Islet of Langerhans (tissue), 1 donor: ENCODE measurements at regions not wholly inside any gene's neighbourhood (a gene's known extent, or its start where the extent isn't known, plus 50 kb on each side); places are given as distances from the start of the nearest gene placed in this dataset.
"Not testable (repeated sequence)": the region's sequence is repeated elsewhere in the genome, so short reads cannot be mapped to it uniquely, and the experiment has no call there.

ENCODE experiments used
- FAIRE-seq: peaks from one replicate; lab custom pipeline; 2011; peaks lifted over from hg19 to GRCh38; lab: Jason Lieb, UNC

DNA sequence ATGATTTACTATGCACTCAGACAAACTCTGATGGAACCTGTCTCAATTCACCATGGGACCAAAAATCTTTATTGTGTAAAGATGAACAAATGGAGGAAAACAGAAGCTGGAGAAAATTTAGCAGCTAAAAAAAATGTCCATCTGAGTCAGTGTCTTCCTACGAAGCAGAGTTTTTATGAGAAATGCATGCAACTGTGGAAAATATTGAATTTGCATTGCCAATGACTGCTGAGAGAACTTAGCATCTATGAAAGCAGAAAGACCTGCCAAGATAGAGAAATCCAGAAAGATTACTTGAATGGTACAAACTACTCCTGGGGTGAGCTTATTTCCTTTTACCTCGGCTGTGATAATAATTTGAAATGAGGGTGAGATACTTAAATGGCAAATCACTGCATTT lies 289.7 kb upstream of the GCFC2 start:
- FAIRE-seq, result no peak

DNA sequence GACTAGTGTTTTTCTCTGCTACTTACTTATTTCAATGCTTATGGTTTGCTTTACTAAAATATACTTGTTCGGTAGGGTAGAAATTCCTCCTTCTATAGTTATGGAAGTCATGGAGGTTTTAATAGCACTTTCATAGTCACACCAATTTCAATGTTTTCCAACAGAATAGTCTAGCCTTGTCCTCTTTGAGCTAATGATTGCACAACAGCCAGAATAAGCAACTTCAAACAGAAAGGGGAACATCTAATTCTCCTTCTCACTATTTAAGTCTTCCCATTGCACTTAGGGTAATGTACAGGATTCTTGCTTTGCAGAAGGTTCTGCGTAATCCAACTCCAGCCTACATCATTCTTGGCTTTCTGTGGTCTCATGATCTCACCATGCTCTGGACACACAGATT lies 287.7 kb upstream of the GCFC2 start:
- FAIRE-seq, result no peak

DNA sequence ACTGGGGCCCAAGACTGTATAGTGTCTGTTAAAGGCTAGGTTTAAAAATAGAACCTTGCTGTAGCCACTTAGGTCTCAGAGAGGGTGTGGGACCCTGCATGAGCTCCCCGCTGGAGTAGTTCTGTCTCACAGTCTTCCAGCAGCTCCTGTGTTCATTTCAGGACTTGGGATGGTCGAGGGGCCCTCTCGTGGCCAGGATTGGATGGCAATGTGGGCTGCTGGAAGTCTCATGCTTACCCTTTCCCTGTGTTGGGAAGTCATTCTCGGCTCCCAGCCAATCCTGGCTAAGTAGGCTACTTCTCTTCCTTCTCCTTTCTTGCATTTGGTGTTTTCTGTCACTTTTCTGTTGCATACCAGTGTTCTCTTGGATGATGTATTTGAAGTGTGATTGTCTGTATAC lies 284.0 kb upstream of the GCFC2 start:
- no peak for FAIRE-seq

DNA sequence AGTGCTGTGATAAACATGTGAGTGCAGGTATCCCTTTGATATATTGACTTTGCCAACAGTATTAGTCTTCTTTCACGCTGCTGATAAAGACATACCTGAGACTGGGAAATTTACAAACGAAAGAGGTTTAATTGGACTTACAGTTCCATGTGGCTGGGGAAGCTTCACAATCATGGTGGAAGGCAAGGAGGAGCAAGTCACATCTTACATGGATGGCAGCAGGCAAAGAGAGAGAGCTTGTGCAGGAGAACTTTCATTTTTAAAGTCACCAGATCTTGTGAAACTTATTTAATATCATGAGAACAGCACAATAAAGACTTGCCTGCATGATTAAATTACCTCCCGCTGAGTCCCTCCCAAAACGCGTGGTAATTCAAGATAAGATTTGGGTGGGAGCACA lies 277.9 kb upstream of the GCFC2 start:
- not testable (repeated sequence) for FAIRE-seq

DNA sequence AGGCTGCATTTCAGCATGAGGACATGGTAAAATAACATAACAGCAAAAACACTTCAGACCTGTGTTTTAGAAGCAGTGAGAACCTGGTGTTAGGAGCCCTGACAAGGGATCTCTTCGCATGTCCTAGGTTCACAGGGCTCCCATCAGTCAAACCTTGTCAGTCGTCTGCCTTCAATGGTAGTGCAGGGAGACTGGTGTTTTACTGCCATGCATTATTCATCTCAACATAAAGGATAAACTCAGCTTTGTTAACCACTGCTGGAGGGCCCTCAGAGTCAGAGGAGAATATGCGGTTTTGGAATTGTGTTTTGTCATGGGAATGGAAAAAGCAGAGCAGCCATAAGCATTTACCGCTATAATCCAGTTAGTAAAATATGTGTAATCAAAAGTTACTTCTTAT lies 275.9 kb upstream of the GCFC2 start:
- no peak for FAIRE-seq

DNA sequence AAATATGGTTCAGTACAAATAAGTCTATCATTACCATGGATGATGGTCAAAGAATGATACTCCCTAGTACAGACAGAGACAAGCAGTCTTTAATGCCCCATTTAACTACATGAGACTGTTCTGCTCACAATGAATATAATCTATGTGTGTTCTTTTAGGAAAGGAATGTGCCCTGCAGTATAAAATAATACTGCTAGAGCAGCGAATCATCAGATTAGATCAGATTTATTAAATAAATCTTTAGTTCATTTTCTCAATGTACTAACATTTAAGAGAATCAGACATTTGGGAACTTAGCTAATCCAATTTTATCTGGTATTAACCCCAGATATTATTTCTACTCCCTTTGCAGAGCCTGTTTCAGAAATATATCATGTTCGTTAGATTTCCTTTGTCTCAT lies 272.0 kb upstream of the GCFC2 start:
- FAIRE-seq, result no peak

DNA sequence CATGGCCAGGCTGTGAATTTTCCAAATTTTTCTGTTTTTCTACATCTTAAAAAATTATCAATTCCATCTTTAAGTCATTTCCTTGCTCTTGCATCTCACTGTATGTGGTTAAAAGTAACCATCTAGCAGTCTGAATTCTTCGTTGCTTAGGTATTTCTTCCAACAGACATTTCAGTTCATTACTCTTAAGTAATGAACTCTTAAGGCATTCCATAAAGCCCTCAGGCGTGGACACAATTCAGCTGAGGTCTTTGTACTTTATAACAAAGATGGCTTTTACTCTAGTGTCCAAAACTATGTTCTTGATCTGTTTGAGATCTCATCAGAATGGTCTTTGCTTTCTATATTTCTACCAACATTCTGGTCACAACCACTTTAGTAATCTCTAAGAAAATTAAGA lies 253.9 kb upstream of the GCFC2 start:
- no peak for FAIRE-seq

DNA sequence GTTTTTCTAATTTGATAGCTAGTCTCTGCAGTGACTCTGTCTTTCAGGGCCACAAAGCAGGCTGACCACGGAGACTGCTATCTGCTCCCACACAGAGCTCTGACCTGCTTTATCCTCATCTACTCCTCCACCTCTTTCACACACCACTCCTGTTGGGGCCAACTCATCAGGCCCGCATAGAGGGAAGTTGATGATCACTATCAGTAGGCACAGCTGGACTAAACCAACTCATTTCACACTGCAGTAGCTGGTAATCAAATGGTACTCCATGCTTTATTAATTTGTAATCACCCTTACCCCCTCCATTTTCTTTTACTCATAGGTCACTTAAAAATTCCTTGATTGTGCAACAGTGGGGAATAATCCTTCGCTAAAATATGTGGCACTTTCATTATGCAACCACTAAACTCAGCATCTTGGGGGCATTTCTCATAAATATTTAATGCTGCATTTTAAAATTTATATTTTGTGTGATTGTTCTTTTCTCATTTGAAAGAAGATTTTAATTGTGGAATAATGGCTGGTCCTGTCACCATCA lies 249.8 kb upstream of the GCFC2 start:
- FAIRE-seq, result no peak

DNA sequence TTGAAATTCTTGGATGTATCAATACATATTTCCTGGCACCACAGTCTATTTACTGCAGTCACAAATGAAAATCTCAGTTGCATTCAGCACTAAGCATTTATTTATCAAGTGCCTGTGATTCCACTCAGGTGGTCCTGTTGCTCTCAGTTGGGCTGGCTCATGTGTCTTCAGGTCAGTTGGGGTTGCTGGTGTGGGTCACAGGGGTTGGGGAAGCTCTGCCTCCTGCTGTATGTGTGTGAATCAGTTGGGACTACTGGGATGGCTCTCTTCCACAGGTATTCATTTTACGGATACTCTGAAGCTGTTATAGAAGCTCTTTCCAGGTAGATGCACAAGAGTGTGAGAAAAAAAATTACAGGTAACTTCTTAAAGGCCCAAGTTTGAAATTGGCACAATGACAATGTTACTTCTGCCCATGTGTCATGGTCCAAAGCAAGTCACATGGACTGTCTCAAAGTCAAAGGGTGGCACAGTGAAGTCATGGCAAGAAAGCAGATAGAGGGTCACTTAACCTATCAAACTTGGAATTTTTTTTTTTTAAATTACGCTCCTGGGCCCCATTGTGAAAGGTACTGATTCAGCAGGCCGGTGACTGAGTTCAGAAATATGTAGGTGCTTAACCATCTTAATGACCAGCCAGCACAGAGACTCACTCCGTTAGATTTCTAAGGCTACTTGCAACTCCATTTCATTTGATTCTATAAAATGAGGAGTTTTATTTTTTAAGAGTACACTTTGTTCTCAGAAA lies 249.2 kb upstream of the GCFC2 start:
- FAIRE-seq, result no peak

DNA sequence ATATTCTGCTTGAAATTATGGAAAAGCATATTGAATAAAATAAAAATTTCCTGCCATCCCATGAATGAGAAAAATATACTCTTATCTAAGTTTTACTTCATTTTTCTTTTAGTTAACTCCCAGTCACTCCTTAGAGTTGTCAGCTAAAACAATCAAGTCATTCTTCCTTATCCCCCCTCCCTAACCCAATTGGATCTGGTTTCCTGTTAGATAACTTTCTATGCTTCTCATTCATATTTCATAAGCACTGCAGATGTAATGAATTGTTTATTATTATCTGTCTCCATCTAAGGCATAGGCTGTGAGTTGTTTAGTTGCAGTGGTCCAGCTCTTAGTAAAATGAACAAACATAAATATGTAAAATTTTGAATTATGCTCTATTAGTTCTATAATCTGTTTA lies 244.0 kb upstream of the GCFC2 start:
- FAIRE-seq, result no peak

DNA sequence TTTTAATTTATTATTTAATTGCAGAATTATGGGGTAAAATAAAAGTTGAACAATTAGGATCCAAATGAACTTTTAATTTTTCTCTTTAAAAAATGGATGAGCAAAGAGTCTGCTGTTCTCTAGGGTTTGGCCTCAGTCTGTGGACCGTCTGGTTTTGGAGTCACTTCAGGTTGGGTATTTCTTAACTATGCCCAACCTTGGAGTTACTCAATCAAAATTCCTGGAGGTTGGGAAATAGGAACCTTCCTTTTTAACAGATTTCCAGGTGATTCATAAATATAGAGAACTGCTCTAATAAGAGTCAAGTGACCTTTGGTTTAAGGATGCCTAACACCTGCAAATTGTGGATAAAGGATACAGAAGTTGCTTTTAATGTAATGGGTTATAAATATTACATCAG lies 241.5 kb upstream of the GCFC2 start:
- FAIRE-seq, result no peak

DNA sequence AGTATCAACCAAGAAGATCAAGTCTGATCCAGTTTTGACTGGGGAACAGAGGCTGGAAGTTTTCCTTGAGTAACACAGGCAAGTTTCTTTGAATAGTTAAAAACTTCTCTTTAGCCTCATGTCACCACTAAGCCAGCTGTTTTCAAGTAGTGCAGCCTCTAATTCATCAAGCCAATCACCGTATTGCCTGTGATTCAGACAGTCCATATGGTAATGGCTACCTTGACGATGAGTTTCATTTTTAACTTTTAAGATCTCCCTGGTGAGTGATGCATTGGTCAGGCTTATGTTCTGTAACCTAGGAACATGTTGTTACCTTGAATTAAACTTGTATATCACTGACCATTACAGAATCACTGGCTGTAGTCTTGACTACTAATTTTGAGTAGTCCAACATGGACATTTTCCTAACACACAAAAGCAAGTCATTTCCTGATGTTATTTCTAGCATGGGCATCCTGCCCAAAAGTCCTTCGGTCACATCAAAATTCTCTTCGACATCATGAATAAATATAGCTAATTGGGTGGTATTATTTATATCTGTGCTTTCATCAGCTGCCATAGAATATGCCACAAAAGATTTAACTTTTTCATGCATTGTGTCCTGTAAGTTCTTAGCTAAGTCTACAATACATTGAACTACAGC lies 238.8 kb upstream of the GCFC2 start:
- no peak for FAIRE-seq

DNA sequence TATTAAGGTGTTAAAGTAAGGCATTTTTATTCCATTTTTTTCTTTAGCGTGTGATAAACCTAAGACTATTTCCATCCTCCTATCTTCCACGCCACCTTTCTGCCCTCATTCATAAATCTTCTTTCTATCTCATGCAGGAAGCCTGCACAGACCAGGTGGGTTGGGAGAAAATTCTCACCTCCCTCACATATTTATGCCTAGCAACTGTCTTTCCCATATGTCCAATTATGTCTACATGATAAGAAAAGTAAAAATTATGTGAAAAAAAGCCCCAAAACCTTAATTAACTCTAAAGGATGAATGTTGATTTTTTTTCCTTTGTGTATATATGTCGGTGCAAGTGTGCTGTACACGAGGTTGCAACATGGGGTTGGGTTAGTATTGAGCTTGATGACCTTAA lies 225.6 kb upstream of the GCFC2 start:
- no peak for FAIRE-seq

DNA sequence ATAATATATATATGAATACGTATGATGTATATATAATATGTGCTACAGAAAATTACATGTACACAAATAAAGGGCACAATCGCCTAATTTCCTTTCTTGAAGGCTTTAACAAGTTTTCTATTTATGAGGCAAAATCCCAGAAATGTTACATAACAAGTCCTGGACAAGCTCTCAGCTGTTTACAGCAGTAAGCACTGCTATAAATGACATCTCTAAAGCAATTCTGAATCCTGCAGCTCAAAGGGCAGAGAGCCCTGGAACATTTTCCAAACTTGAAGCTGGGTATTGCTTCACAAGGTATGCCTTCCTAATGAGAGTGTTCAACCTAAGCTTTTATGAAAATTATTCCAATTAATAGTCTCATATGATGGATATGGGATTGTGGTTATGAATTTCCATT lies 222.3 kb upstream of the GCFC2 start:
- FAIRE-seq, result no peak

DNA sequence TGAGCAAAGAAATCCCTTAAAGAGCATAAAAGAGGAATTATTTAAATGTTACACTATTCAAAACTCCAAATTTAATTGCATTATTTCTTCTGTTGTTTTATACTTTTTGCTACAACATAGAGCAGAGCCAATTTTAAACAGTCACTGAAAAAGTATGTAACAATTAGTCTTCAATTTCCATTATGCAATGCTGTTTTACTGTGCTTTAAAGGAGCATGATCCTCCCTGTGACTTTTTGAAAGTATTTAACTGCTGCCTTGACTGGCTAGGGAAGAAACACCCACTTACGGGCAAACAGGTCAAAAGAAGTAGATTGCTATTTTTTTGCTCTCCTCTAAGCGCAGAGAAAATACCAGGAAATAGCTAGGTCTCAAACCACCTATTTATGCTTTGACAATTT lies 217.4 kb upstream of the GCFC2 start:
- FAIRE-seq, result no peak

DNA sequence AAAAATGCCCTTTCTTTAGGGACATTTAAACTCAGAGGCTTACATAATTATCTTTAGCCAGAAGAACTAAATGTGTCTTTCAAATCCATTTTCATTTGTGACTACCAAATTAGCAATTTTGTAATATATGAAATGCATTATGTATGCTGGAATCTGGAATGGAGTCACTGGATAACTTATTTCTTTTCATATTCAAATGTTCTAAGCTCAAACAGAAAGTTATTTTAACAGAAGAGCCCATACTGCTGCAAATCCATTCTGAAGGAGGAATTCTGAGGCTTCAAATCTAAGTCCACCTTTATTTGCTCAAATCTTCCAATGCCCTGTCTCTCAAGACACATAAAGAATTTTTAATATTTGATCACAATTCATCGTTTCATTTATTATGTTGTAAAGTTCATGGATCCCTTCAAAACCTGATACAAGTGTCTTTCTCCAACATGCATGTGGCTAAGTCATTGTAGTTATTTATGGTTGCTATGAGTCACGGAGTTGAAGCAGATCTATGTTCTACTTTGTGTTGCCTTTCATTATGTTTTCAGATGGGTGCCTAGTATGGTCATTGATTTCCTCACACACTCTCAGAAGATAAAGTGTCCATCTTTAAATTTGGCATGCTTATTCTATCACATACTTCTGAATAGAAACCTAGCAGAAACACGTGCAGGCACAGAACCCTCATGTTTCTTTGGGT lies 214.8 kb upstream of the GCFC2 start:
- no peak for FAIRE-seq

DNA sequence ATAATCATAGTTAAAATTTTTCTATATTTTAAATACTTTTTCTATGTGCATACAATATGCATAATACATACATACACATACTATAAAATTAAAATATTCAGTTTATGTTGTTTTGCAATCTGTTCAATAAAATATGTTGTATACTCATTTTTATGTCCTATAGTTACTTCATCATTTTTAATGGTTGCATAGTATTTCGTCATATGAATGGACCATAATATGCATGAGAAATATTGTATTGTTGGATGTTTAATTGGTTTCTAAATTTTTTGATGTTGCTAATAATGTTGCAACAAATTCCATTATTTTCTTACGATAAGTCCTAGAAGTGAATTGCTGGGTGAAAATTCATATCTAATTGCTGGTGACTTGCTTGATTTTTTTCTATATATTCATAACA lies 211.5 kb upstream of the GCFC2 start:
- FAIRE-seq, result peak; percentile 9

DNA sequence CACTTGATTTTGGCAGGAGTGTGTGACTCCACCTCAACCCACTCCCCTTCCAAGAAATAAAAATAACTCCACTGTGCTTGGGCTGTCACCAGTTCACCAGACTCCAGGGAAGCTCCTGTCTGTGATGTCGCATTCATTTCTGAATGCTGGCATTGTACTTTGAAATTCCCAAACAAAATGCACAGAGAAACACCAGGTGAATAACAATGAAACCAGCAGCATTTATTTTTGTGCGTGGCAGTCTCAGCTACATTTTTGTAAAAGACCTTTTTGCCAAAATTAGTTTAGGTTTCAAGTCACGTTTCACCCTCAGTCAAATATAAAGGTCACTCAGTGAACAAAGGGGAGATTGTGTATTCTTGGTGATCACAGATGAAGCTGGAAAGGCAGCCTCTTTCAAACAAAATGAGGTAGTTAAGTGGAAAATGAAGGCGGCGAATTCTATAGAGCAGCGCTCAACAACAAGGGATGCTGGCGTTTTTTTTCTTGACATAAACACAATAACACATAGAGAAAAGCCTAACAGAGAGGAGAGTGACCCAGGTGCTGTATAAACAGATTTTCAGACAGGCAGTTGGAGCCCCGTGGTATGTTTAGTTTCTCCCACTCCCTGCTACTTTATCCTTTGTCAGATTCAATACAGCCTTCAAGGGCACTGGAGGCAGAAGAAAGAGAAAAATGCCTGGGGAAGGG lies 210.3 kb upstream of the GCFC2 start:
- no peak for FAIRE-seq

DNA sequence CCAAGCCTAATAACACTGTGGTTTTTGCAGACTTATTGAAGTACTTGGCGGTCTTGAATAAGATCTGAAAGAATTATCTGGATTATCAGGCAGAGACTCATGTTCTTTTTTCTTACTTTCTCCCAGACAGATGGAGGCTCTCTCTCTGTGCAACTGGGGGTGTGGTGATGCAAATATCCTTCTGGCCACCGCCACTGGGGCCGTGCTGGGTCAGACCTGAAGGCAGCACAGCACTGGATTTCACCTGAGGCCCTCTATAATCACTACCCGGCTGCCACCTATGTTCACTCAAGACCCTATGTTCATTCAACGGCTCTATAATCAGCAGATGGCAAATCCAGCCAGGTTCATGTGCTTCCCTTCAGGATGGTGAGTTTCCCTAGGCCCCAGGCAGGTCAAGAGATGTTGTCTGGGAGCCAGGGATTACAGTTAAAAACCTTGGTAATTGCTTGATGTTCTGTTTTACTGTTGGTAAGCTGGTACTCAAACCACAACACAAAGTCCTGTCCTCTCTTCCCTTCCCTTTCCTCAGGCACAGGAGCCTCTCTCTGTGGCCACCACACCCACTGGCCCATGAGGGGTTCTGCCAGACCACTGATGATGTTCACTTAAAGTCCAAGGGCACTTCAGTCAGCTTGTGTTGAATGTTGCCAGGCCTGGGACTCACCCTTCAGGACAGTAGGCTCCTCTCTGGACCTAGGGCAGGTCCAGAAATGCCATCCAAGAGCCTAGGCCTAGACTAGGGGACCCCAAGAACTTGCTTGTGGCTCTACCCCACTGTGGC lies 205.3 kb upstream of the GCFC2 start:
- FAIRE-seq, result no peak

DNA sequence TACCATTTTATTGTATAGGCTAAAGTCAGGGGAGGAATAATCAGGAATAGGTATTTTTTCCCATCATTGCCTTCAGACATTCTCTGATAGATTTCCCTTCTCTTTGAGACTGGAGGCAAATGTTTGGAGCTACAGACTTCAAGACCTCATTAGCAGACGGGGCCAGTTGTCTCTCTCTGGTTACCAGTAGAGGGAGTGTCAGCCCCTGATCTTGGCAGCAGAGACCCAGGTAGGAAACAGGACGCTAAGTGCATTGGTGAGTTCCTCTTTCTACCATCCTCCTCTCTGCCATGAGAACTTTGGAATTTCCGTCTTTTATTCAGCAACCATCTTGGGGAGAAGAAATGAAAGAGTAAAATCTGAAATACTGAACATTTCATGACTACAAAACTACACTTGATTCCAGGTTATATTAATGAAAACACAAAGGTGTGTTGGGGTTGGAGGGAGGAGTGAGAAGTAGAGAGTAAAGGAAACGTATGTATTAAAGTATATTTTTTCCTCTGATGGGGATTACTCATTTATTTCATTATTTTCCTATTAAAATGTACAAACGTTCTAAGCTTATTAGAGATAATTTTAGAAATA lies 186.2 kb upstream of the GCFC2 start:
- FAIRE-seq, result no peak

DNA sequence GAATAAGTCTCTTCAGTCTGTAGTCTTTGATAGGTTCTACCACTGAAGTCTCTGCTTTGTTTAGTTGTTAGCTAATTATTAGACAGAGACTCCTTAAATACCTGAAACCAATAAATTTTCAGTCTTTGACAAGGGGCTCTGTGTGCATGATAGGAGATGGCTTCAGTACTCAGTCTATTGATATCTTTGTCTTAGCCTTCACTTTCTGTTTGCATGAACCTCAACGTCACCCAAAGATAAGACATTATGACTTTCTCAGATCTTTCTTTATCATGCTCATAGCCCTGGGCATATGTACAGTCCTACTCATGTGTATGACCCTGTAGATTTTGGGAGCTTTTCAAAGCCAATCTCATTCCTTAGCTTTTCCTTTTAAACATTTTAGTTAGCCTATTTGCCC lies 183.5 kb upstream of the GCFC2 start:
- no peak for FAIRE-seq

DNA sequence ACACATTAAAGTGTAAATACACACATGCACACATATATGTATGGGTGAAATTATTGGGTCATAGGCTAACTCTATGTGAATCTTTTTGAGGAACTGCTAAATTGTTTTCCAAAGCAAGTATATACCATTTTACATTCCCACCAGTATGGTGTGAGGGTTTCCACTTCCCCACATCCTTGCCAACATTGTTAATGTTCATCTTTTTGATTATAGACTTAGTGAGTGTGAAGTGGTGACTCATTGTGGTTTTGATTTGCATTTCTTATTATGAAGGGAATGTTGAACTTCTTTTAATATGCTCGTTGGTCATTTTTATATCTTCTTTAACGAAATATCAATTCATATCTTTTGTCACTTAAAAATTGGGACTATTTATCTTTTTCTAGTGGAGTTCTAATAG lies 181.8 kb upstream of the GCFC2 start:
- FAIRE-seq, result no peak
